HG03097 (cell line): ENCODE measurements at regions not wholly inside any gene's neighbourhood (a gene's known extent, or its start where the extent isn't known, plus 50 kb on each side); places are given as distances from the start of the nearest gene placed in this dataset.
"Not testable (repeated sequence)": the region's sequence is repeated elsewhere in the genome, so short reads cannot be mapped to it uniquely, and the experiment has no call there.

Experiments used
- ATAC-seq: cut with Tn5 transposase; IDR thresholded peaks from one replicate; pipeline ENCODE4 v1.9.1; 2021; ENCODE audit not compliant: unreplicated experiment, low FRiP score

DNA sequence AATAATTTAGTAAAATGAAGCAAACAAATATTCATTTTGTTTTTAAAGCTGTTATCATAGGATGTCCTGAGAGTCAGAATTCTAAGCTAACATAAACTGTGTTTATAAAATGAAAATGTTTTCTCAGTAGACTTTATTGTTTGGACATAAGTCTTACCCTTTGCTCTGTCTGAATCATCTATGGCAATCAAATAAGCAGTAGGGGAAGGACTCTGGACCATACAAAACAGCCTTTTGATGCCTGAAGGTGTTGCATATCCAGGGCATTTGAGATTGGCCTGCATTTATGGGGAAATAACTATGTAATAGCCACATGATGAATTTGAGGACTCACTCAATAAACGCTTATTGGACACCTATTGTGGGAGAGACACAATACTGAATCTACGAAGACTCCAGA, 123.0 kb upstream of the ATP5MC3 start:
- no peak for ATAC-seq

DNA sequence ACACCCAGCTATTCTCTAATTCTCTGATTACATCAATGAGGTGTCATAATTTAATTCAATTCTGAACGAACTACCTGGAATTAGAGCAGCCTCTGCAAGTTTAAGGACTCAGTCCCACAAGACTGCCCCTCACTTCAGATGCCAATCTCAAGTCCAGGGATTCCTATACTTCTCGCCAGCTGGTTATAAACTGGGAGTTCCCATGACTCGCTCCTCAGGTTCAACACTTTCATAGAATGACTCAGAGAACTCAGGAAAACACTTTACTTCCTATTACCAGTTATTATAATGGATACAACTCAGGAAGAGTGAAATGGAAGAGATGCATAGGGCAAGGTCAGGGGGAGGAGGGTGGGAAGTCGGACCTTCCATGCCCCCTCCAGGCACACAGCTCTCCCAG, 112.3 kb upstream of the ATP5MC3 start:
- no peak for ATAC-seq

DNA sequence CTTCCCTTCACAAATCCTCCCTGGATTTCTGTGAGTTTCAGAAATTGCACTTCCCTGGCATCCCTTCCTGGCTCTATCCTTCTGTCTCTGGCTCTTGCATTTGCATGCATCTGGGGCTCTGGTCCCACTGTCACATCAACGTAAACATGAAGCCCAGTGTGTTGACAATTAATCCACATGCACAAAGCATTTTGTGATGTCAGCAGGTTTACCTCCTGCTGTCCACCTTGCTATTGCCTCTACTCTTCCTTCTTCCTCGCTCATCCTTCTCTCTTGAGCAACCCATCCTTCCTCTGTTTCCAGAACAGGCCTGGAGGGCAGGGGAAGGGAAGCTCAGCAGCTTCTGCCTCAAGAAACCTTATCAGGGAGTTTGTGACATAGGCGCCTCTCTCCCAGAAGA, 111.7 kb upstream of the ATP5MC3 start:
- no peak for ATAC-seq

DNA sequence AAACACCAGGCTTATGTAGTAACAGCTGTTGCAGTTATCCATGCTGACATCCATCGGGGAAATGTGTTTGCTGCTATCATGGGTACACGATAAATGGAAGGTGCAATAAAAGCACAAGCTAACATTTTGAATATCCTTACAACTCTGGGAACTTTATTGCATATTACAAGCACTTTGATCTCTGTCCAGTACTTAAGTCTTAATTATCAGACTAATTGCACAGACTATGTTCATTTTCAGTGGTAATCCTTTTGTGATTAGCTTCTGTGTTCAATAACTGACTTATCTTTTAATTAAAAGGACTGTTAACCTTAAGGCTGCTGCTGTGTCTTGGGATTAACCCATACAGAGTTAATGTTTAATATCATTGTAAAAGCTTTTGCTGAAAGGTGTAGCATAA, 101.4 kb upstream of the ATP5MC3 start:
- no peak for ATAC-seq

DNA sequence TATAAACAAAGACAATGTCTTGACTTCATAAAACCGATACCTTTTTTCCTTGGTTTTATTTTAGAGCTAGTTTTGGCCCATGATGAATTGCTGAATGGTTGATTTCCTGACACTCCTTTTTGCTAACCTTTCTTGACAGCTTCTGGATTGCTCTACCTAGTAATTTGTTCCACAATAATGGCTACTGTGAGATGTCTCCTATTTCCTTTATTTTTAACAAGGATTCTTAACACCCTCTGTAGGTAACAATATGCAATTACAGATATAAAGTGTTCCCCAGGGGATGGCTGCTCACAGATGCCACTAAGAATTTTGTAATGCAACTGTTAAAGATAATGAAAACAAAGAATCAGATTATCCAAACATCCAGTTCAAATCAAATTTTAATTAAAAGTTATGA, 100.8 kb upstream of the ATP5MC3 start:
- ATAC-seq: no peak

DNA sequence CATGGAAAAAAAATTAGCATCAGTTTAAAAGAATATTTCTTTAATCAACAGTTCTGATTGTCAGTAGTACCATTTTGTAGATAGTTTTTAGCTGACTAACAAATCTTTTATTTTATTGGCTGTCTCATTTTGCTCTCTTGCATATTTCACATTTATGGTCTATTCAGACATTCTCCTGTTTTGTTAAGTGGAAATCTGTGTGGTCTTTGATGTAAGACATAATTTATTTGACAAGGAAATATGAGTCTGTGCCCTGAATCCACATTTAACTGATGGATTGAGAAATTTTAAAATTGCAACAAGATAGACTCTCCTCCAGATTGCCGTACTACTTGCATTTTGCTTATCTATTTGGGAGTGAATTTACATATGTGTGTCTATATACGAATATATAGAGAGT, 96.3 kb upstream of the ATP5MC3 start:
- ATAC-seq: no peak

DNA sequence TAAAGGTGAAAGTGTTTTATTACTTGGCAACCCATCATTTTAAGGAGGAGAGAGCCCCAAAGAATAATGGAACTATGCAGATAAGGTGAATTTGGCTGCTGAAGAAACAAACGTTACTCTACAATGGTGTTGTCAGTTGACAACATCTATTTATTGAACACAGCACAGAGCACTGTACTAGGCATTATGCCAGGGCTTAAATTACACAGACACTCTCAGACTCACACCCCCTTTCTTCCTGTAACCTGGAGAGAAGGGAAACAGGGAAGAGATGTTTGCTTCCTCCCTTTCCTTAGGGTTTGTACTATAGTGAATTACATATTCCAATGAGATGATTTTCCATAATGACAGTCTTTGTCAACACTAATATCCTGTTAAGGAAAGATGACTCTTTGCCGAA, 94.0 kb upstream of the ATP5MC3 start:
- no peak for ATAC-seq

DNA sequence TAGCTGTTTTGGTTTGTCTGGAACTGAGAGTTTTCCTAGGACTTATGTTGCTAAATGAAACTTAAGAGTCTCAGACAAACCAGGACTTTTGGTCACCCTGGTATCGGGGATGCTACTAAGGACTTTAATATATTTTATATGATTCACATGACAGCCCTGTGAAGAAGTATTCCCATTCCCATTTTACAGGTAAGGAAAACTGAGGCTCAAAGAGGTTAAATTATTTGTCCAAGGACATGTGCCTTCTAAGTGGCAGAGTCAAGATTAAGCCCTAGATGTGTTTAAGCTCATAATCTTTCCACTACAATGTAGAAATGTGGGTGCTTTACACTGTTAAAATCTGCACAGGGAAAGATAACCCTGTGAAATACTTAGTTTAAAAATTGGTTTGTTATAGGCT, 77.7 kb upstream of the ATP5MC3 start:
- no peak for ATAC-seq

DNA sequence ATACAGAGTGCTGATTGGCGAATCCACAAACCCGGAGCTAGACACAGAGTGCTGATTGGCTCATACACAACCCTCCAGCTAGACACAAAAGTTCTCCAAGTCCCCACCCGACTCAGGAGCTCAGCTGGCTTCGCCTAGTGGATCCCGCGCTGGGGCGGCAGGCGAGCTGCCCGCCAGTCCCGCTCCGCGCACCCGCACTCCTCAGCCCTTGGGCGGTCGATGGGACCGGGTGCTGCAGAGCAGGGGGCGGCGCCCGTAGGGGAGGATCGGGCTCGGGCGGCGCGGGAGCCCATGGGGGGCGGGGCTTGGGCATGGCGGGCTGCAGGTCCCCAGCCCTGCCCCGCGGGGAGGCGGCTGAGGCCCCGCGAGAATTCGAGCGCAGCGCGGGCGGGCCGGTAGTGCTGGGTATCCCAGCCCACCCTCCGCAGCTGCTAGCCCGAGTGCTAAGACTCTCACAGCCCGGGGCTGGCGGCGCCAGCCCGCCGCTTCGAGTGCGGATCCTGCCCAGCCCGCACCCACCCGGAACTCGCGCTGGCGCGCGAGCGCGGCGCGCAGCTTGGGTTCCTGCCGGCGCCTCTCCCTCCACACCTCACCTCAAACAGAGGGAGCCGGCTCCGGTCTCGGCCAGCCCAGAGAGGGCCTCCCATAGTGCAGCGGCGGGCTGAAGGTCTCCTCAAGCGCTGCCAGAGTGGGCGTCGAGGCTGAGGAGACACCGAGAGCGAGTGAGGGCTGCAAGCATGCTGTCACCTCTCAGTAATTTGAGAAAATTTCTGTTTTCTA, 75.5 kb upstream of the ATP5MC3 start:
- ATAC-seq: no peak

DNA sequence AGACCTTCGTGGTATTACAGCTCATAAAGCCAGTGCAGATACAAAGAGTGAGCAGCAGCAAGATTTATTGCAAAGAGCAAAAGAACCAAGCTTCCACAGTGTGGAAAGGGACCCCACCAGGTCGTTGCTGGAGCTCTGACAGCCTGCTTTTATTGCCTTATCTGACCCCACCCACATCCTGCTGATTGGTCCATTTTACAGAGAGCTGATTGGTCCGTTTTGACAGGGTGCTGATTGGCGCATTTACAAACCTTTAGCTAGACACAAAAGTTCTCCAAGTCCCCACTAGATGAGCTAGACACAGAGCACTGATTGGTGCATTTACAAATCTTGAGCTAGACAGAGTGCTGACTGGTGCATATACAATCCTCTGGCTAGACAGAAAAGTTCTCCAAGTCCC, 74.9 kb upstream of the ATP5MC3 start:
- not testable (repeated sequence) for ATAC-seq

DNA sequence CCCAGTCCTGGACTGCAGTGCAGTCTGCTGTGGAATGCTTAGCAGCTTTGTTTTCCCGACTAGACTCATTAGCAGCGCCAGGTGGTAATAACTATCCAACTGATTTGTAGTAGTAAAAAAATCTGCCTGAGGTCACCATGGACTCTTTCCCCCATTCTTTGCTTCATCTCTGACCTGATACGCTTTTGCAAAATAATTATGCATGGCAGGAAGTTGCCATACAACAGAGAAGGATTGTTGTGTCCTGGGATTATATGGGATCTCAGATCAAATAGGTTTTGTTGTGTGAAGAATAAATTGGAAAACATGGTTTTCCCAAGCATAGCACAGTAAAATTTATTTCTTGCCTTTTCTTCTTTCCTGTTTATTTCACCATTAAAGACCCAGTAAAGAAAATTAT, 72.4 kb upstream of the ATP5MC3 start:
- no peak for ATAC-seq

DNA sequence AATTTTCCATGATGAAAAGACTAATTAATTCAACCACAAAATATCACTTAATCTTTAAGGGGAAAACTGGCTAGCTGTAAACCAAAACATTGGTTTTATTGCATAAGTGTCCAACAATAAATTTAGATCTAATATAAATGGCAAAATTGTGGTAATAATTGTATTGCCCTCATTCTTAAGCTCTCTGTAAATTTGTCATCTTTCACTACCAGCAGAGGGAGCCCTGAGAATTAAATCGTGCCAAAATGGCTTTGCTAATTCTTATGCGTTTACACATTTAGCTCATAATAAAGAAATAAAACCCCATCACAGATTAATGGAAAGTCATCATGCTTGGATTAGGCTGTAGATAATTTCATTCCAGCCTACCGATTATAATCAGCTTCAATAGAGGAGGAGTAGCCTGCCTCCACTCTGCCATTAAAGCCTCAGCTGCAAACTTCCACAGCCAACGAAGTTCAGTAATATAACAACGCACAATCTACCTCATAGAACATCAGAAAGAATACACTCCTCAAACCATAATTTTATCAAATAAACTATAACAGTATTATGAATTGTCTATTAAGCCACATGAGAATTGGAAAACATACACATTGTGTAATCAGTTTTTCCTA, 70.0 kb upstream of the ATP5MC3 start:
- ATAC-seq: no peak

DNA sequence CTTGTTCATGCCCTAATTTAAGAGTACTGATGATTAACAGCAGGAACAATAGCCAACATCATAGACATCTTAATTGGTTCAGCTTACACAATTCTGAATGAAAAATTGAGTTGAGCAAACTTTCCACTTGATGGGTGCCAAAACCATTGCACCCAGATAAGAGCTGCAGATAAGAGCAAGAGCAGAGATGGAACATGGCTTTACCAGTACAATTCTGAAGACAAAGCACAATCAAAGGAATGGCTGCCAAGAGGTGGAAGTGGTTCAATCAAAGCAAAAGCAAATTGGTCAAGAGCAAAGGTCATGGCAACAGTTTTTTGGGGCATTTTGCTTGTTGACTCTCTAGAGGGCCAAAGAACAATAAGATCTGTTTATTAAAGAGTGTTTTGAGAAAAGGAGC, 65.6 kb upstream of the ATP5MC3 start:
- no peak for ATAC-seq

DNA sequence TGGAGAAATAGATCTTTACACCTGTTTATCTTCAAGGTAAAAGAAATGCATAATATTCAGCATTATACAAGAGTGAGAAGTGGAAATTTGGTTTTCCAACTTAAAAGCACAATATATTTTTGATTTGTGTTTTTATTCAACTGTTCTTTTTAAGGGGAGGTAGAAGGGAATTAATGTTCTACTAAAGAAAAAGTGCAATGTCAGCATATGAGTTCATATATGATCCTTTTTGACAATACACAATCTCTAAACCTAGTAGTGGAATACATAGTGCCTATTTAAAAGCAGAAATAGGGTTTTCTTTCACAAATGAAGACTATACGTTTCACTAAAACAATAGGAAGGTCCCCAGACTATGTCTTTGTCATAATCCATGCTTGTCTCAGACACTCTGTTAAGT, 63.2 kb upstream of the ATP5MC3 start:
- ATAC-seq: no peak

DNA sequence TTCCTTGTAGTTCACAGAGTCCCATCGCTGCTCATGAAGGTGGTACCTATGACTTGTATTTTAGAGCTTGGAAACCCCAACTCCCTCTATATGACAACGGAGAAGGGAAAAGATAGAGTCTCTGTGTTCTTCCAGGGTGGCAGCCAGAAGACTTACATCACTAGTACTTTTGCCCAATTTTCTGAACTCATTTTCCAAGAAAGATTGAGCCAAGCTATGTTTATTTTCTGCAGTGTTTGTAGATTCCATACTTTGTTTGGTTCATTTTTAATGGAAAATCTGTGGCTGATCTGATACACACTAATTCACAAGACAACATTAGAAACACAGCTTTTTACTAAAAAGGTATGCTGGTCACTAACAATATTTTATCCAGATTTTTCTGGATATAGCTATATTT, 60.2 kb upstream of the ATP5MC3 start:
- no peak for ATAC-seq

DNA sequence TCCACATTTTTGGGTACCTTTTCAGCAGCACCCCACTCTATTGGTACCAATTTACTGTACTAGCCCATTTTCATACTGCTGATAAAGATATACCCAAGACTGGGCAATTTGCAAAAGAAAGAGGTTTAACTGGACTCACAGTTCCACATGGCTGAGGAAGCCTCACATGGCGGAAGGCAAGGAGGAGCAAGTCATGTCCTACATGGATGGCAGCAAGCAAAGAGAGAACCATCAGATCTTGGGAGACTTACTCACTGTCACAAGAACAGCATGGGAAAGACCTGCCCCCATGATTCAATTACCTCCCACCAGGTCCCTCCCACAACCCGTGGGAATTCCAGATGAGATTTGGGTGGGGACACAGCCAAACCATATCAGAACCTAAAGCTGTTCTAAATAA, 58.5 kb upstream of the ATP5MC3 start:
- not testable (repeated sequence) for ATAC-seq

DNA sequence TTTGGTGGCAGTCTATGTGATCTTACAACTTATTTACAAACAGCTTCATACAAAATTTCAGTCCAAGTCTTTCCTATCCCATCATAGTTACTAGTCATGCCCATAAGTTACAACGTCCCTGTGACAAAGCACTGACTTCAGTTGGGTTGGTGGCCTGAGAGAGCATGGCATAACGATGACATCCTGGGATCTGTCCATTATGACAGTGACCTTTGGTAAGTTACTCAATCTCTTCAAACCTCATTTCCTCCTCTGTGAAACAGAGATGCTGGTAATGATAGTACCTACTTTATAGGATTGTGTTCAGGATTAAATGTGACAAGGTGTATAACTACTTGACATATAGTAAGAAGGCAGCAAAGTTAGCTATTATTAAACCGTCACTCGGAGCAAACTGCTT, 55.4 kb upstream of the ATP5MC3 start:
- no peak for ATAC-seq

DNA sequence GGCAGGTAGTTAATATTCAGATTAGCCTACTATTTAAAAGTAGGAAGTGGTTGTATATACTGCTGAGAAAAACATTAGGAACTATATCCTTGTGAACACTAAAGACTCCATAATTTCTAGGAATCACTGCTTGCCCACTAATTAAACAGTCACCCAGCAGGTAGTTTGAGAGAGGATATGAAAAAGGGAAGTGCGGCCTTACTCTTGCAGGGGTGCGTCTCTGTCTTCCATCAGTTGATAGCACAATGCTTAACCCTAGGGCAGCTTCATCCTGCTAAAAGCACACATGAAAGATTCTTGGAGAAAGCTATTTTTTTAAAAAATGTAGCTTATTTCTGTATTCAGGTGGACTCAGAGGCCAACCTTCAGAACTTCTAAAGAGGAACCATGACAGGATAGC, 53.1 kb upstream of the ATP5MC3 start:
- no peak for ATAC-seq

DNA sequence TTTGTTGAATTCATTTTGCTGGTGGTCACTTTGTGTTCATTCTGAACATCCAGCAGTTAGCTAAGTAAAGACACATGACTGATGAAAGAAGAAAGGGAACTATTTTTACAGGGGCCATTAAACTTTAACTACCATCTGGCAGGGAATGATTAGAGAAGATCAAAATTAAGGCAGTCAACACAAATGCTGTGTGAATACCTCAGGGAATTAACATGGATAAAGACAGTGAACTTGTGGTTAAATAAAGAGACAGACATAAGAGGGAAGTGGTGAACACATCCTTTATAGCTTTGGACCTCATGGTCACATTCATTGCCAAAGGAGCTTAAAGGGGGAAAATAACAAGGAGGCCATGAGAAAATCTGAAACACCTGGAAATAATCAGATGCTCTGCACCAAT, 52.6 kb upstream of the ATP5MC3 start:
- no peak for ATAC-seq

DNA sequence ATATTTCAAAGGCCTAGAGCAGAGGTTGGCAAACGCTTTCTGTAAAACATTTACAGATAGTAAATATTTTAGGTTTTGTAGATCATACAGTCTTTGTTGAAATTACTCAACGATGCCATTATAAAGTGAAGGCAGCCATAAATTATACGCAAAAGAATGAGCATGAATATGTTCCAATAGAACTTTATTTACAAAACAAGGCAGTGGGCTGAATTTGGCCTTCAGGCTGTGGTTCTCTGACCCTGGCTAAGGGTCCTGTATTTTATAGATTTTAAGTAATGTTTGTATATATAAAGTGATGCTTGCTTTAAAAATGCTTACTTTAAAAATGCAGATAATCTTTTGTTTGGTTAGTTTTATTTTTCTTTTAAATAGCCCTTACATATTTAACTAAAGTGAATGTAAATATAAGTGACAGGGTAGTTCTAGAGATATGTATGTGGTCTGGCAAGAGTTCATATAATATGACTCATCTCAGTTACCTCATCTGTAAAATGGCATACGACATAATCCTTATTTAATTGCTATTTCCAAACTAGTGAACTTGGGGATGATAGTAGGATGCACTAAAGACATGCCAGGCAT, 51.7 kb upstream of the ATP5MC3 start:
- no peak for ATAC-seq
